Neuronal stem cell (in vitro differentiated cells): ENCODE measurements at regions not wholly inside any gene's neighbourhood (a gene's known extent, or its start where the extent isn't known, plus 50 kb on each side); places are given as distances from the start of the nearest gene placed in this dataset.

Experiments
- DNase-seq: peaks from one replicate; pipeline ENCODE4 v3.0.0-alpha.2; 2013; ENCODE audit warnings: low spot score
- H2AFZ ChIP-seq: one replicate; pipeline ENCODE4 v1.6.1; 2013; ENCODE audit warnings: mild to moderate bottlenecking, low read length, inconsistent platforms
- H2AK5ac ChIP-seq: 2 replicates; pipeline ENCODE4 v1.6.1; 2013; ENCODE audit warnings: low read depth, mild to moderate bottlenecking, inconsistent platforms, low read length, moderate library complexity, mixed read lengths
- H2BK120ac ChIP-seq: 2 replicates; pipeline ENCODE4 v1.6.1; 2013; ENCODE audit warnings: low read depth, mild to moderate bottlenecking, inconsistent platforms, low read length, moderate library complexity, mixed read lengths
- H2BK12ac ChIP-seq: one replicate; pipeline ENCODE4 v1.6.1; 2013; ENCODE audit warnings: low read length, inconsistent platforms
- H2BK15ac ChIP-seq: 2 replicates; pipeline ENCODE4 v1.6.1; 2013; ENCODE audit warnings: mild to moderate bottlenecking, low read length, inconsistent platforms, mixed read lengths
- H2BK5ac ChIP-seq: one replicate; pipeline ENCODE4 v1.6.1; 2013; ENCODE audit warnings: inconsistent platforms, mild to moderate bottlenecking, low read length, moderate library complexity
- H3K14ac ChIP-seq: one replicate; pipeline ENCODE4 v1.6.1; 2013; ENCODE audit warnings: low read length, inconsistent platforms
- H3K18ac ChIP-seq: 2 replicates; pipeline ENCODE4 v1.6.1; 2013; ENCODE audit warnings: low read length, inconsistent platforms
- H3K23ac ChIP-seq: 2 replicates; pipeline ENCODE4 v1.6.1; 2013; ENCODE audit warnings: low read depth, mild to moderate bottlenecking, mixed read lengths, low read length, inconsistent platforms; ENCODE audit not compliant: poor library complexity
- H3K27ac ChIP-seq: replicated peaks from 3 replicates; pipeline ENCODE4 v1.5.1; 2013; ENCODE audit warnings: low read length, inconsistent platforms
- H3K27me3 ChIP-seq, 3 experiments: 2 replicates each; pipeline ENCODE4 v1.6.1; 2013; ENCODE audit warnings: low read length in 3 of 3, mild to moderate bottlenecking in 2 of 3, inconsistent platforms in 1 of 3, low read depth in 1 of 3, mixed read lengths in 1 of 3, moderate library complexity in 1 of 3; ENCODE audit not compliant: control insufficient read depth in 3 of 3, insufficient read depth in 3 of 3
- H3K36me3 ChIP-seq, 2 donors: replicated peaks in 1 of 2; 2 replicates each; pipeline ENCODE4 v1.6.1; 2013; ENCODE audit warnings: low read length in 2 of 2; ENCODE audit not compliant: control insufficient read depth in 2 of 2, insufficient read depth in 2 of 2
- H3K4ac ChIP-seq: 2 replicates; pipeline ENCODE4 v1.6.1; 2013; ENCODE audit warnings: inconsistent platforms, mild to moderate bottlenecking, low read length, moderate library complexity
- H3K4me1 ChIP-seq, 2 donors: 1 replicate in 1 of 2; 2 replicates in 1 of 2; pipeline ENCODE4 v1.6.1; 2013; ENCODE audit warnings: low read length in 2 of 2, low read depth in 1 of 2; ENCODE audit not compliant: control insufficient read depth in 2 of 2, insufficient read depth in 1 of 2
- H3K4me2 ChIP-seq: one replicate; pipeline ENCODE4 v1.6.1; 2013; ENCODE audit warnings: mild to moderate bottlenecking, low read length, inconsistent platforms; ENCODE audit not compliant: insufficient read depth, poor library complexity, severe bottlenecking
- H3K4me3 ChIP-seq, 2 donors: 2 replicates each; pipeline ENCODE4 v1.5.1; 2013; ENCODE audit warnings: low read length in 2 of 2, mild to moderate bottlenecking in 2 of 2, inconsistent platforms in 1 of 2, moderate library complexity in 1 of 2
- H3K79me1 ChIP-seq: one replicate; pipeline ENCODE4 v1.6.1; 2013; ENCODE audit warnings: low read depth, mild to moderate bottlenecking, inconsistent platforms, low read length, moderate library complexity
- H3K9ac ChIP-seq: one replicate; pipeline ENCODE4 v1.6.1; 2013; ENCODE audit warnings: mild to moderate bottlenecking, low read depth, low read length, inconsistent platforms; ENCODE audit not compliant: poor library complexity
- H3K9me3 ChIP-seq, 2 donors: replicated peaks in 1 of 2; 2 replicates each; pipeline versions ENCODE3 to v1.6.1; 2013; ENCODE audit warnings: low read length in 2 of 2, mild to moderate bottlenecking in 2 of 2, inconsistent platforms in 1 of 2, low read depth in 1 of 2, mixed read lengths in 1 of 2, moderate library complexity in 1 of 2; ENCODE audit not compliant: control insufficient read depth in 2 of 2, insufficient read depth in 1 of 2
- H4K8ac ChIP-seq: one replicate; pipeline ENCODE4 v1.6.1; 2013; ENCODE audit warnings: low read depth, mild to moderate bottlenecking, inconsistent platforms, low read length, moderate library complexity
- H4K91ac ChIP-seq: one replicate; pipeline ENCODE4 v1.6.1; 2013; ENCODE audit warnings: low read length, low read depth, mild to moderate bottlenecking, inconsistent platforms; ENCODE audit not compliant: poor library complexity
- WGBS, 2 donors: extraction: QIAGEN DNeasy Blood & Tissue Kit; methylation state at CpG; one replicate each; pipeline ENCODE4 v1.1.7; 2013; ENCODE audit warnings: missing lambda C conversion rate in 2 of 2, mixed read lengths in 1 of 2; ENCODE audit not compliant: insufficient read length in 2 of 2, insufficient replicate concordance in 1 of 2; ENCODE audit errors: extremely low coverage in 2 of 2; 5-methylcytosine and 5-hydroxymethylcytosine counted together

DNA sequence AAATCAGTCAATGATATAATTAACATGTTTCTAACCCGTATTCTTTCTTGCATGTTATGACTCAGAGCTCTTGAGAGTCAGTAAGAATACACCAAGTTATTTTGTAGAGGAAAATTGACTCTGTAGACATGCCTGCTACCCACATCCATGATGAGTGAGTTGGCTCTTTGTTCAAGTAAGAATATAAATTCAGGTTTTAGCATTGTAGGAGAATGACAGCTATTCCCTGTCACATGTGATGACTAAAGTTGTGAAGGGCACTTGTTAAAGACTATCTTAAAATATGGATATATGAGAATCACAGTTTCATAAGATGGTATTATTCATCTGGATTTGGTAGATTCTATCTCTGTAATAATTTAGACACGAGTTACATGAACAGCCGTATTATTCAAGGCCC lies 209.1 kb downstream of the CCDC59 start:
- Histone ChIP-seq H3K9me3 (no peaks in the 10 kb centered on the region), H2BK15ac (no peak overlapping the region), H3K4me1 (no peaks in the 10 kb centered on the region), H3K36me3 (no peaks in the 10 kb centered on the region), H2BK120ac (no peak overlapping the region), H3K79me1 (no peaks in the 10 kb centered on the region), H4K8ac (no peak overlapping the region), H3K4me2 (no peak overlapping the region), H2BK12ac (no peak overlapping the region), H3K4me3 (no peak overlapping the region), H3K27ac (no peak overlapping the region), H3K27me3 (no peaks in the 10 kb centered on the region), H3K4ac (no peak overlapping the region), H3K9ac (no peak overlapping the region), H4K91ac (no peak overlapping the region), H2AK5ac (no peak overlapping the region), H3K18ac (no peak overlapping the region), H3K14ac (no peak overlapping the region), H2AFZ (no peak overlapping the region), H3K23ac (no peak overlapping the region), H2BK5ac (no peak overlapping the region)
- WGBS, 2 donors = no CpG with 5 or more reads among the region's 3 CpGs
- no peak for DNase-seq

- Histone ChIP-seq H3K23ac (no peak overlapping the region), H3K36me3 (no peaks in the 10 kb centered on the region), H3K4me2 (no peak overlapping the region), H3K4me1 (no peaks in the 10 kb centered on the region), H3K27ac (no peak overlapping the region), H2BK5ac (no peak overlapping the region), H4K8ac (no peak overlapping the region), H4K91ac (no peak overlapping the region), H3K9me3 (no peaks in the 10 kb centered on the region), H2AFZ (no peak overlapping the region), H3K9ac (no peak overlapping the region), H3K79me1 (no peaks in the 10 kb centered on the region), H2BK15ac (no peak overlapping the region), H3K18ac (no peak overlapping the region), H3K4ac (no peak overlapping the region), H2AK5ac (no peak overlapping the region), H3K14ac (no peak overlapping the region), H2BK120ac (no peak overlapping the region), H3K27me3 (no peaks in the 10 kb centered on the region), H3K4me3 (no peak overlapping the region), H2BK12ac (no peak overlapping the region)
- no CpG with 5 or more reads among the region's 3 CpGs for WGBS, 2 donors
- DNase-seq = no peak
These were observed 211.4 kb downstream of the CCDC59 start for GRCh38 chr12:82146740-82147139.

DNA sequence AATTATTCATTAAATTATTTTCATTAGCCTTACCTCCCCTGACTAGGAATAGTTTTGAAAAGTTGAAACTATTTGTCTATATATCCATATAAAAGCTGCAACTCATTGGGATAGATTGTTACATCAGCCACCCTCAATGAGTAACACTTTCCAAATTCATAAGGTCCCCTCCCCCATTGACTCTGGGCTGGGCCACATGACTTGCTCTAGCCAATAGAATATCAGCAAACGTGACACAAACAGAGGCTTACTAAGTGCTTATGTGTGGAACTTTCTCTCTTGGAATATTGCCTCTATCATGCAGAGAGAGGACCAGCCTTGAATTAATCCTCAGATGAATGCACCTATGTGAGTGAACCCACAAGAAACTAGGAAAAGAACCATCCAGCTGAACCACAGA lies 213.7 kb downstream of the CCDC59 start:
- Histone ChIP-seq H3K4me1 (no peaks in the 10 kb centered on the region), H3K4me3 (no peak overlapping the region), H3K36me3 (no peaks in the 10 kb centered on the region), H4K8ac (no peak overlapping the region), H3K27me3 (no peaks in the 10 kb centered on the region), H3K18ac (no peak overlapping the region), H3K14ac (no peak overlapping the region), H3K4me2 (no peak overlapping the region), H3K27ac (no peak overlapping the region), H2BK120ac (no peak overlapping the region), H3K9me3 (no peaks in the 10 kb centered on the region), H3K9ac (no peak overlapping the region), H3K4ac (no peak overlapping the region), H2AFZ (no peak overlapping the region), H3K23ac (no peak overlapping the region), H2BK5ac (no peak overlapping the region), H2BK12ac (no peak overlapping the region), H2BK15ac (no peak overlapping the region), H2AK5ac (no peak overlapping the region), H3K79me1 (no peaks in the 10 kb centered on the region), H4K91ac (no peak overlapping the region)
- no CpG with 5 or more reads among the region's 1 CpG for WGBS, 2 donors
- no peak for DNase-seq

- Histone ChIP-seq H3K23ac (no peak overlapping the region), H2AFZ (no peak overlapping the region), H3K4ac (no peak overlapping the region), H3K9ac (no peak overlapping the region), H3K9me3 (no peaks in the 10 kb centered on the region), H3K79me1 (no peaks in the 10 kb centered on the region), H2BK5ac (no peak overlapping the region), H2BK120ac (no peak overlapping the region), H3K4me1 (no peaks in the 10 kb centered on the region), H2AK5ac (no peak overlapping the region), H2BK15ac (no peak overlapping the region), H2BK12ac (no peak overlapping the region), H3K18ac (no peak overlapping the region), H3K14ac (no peak overlapping the region), H4K8ac (no peak overlapping the region), H3K36me3 (no peaks in the 10 kb centered on the region), H3K27me3 (no peaks in the 10 kb centered on the region), H3K4me3 (no peak overlapping the region), H4K91ac (no peak overlapping the region), H3K4me2 (no peak overlapping the region), H3K27ac (no peak overlapping the region)
- no peak for DNase-seq
- no CpG with 5 or more reads among the region's 3 CpGs for WGBS, 2 donors
These were observed 225.8 kb downstream of the CCDC59 start for GRCh38 chr12:82132390-82132789.
